IMR-90 (cell line): ENCODE measurements at regions not wholly inside any gene's neighbourhood (a gene's known extent, or its start where the extent isn't known, plus 50 kb on each side); places are given as distances from the start of the nearest gene placed in this dataset.

Experiments used
- ATAC-seq: fragments of 200-7000 bp; cut with Tn5 transposase; 2 replicates; pipeline ENCODE4 v1.9.1; 2020; ENCODE audit warnings: low read depth, mild to moderate bottlenecking, moderate library complexity
- BruUV-seq: library from RNA; stranded (reverse); fragments of 400-500 nt; replicated peaks from 2 replicates; lab custom pipeline; 2021; lab: Mats Ljungman, UMichigan
- CTCF ChIA-PET: fragments of 300-600 bp; formaldehyde crosslinking; extraction: SDS; loops from one replicate; lab custom pipeline; 2021; ENCODE audit warnings: antibody characterized with exemption; lab: Yijun Ruan, JAX
- POLR2A ChIA-PET: fragments of 300-600 bp; sonication (Branson Sonifier 250); formaldehyde crosslinking; loops from one replicate; lab custom pipeline; 2022; ENCODE audit warnings: antibody characterized with exemption; ENCODE audit not compliant: unreplicated experiment; lab: Charles Lee
- DNase-seq: peaks from one replicate; pipeline ENCODE4 v3.0.0; 2013
- H2AFZ ChIP-seq: replicated peaks from 2 replicates; pipeline ENCODE3; 2013; ENCODE audit warnings: low read length, mild to moderate bottlenecking; ENCODE audit not compliant: poor library complexity
- H2AK5ac ChIP-seq: 2 replicates; pipeline ENCODE4 v1.6.1; 2013; ENCODE audit warnings: low read depth, low read length, inconsistent platforms
- H2AK9ac ChIP-seq: replicated peaks from 2 replicates; pipeline ENCODE3; 2013; ENCODE audit warnings: mild to moderate bottlenecking, low read depth, low read length, moderate library complexity; ENCODE audit not compliant: poor library complexity
- H2BK120ac ChIP-seq: 2 replicates; pipeline ENCODE4 v1.6.1; 2013; ENCODE audit warnings: low read depth, low read length, inconsistent platforms
- H2BK15ac ChIP-seq: 3 replicates; pipeline ENCODE4 v1.6.1; 2013; ENCODE audit warnings: low read depth, low read length, inconsistent platforms
- H2BK20ac ChIP-seq: 2 replicates; pipeline ENCODE4 v1.6.1; 2013; ENCODE audit warnings: low read depth, mild to moderate bottlenecking, inconsistent platforms, low read length, moderate library complexity
- H2BK5ac ChIP-seq: 2 replicates; pipeline ENCODE4 v1.6.1; 2013; ENCODE audit warnings: mild to moderate bottlenecking, low read depth, low read length, inconsistent platforms; ENCODE audit not compliant: poor library complexity, severe bottlenecking
- H3K14ac ChIP-seq: replicated peaks from 2 replicates; pipeline ENCODE4 v1.6.1; 2013; ENCODE audit warnings: low read depth, low read length, inconsistent platforms
- H3K18ac ChIP-seq: 2 replicates; pipeline ENCODE4 v1.6.1; 2013; ENCODE audit warnings: low read depth, low read length, control low read depth
- H3K23ac ChIP-seq: 2 replicates; pipeline ENCODE4 v1.6.1; 2013; ENCODE audit warnings: low read depth, low read length, inconsistent platforms
- H3K27ac ChIP-seq: 2 replicates; pipeline ENCODE4 v1.5.1; 2013; ENCODE audit warnings: mild to moderate bottlenecking, control low read depth, low read length; ENCODE audit not compliant: insufficient read depth
- H3K27me3 ChIP-seq: 2 replicates; pipeline ENCODE4 v1.6.1; 2013; ENCODE audit warnings: low read length; ENCODE audit not compliant: control insufficient read depth, insufficient read depth
- H3K36me3 ChIP-seq: 2 replicates; pipeline ENCODE4 v1.6.1; 2013; ENCODE audit warnings: low read length, mixed read lengths; ENCODE audit not compliant: control insufficient read depth, insufficient read depth
- H3K4ac ChIP-seq: 2 replicates; pipeline ENCODE4 v1.6.1; 2013; ENCODE audit warnings: low read depth, low read length, inconsistent platforms
- H3K4me1 ChIP-seq: 2 replicates; pipeline ENCODE4 v1.6.1; 2013; ENCODE audit warnings: low read length, mixed read lengths; ENCODE audit not compliant: control insufficient read depth, insufficient read depth
- H3K4me2 ChIP-seq: 2 replicates; pipeline ENCODE4 v1.6.1; 2013; ENCODE audit warnings: low read depth, mild to moderate bottlenecking, control low read depth, low read length, moderate library complexity
- H3K4me3 ChIP-seq: 2 replicates; pipeline ENCODE4 v1.5.1; 2013; ENCODE audit warnings: low read depth, mild to moderate bottlenecking, control low read depth, low read length, moderate library complexity; ENCODE audit not compliant: insufficient read depth
- H3K56ac ChIP-seq: 2 replicates; pipeline ENCODE4 v1.6.1; 2013; ENCODE audit warnings: low read length, inconsistent platforms; ENCODE audit not compliant: insufficient read depth; ENCODE audit errors: extremely low read depth
- H3K79me1 ChIP-seq, 2 experiments: 2 replicates each; pipeline ENCODE4 v1.6.1; 2013; ENCODE audit warnings: low read length in 2 of 2, inconsistent platforms in 1 of 2, low read depth in 1 of 2
- H3K9ac ChIP-seq: 2 replicates; pipeline ENCODE4 v1.6.1; 2013; ENCODE audit warnings: low read depth, low read length, control low read depth
- H3K9me1 ChIP-seq: 2 replicates; pipeline ENCODE4 v1.6.1; 2013; ENCODE audit warnings: low read length, inconsistent platforms; ENCODE audit not compliant: insufficient read depth
- H3K9me3 ChIP-seq: 2 replicates; pipeline ENCODE4 v1.6.1; 2013; ENCODE audit warnings: low read length; ENCODE audit not compliant: control insufficient read depth, insufficient read depth
- H4K20me1 ChIP-seq: 2 replicates; pipeline ENCODE4 v1.6.1; 2013; ENCODE audit warnings: low read length, inconsistent platforms; ENCODE audit not compliant: insufficient read depth
- H4K5ac ChIP-seq: 2 replicates; pipeline ENCODE4 v1.6.1; 2013; ENCODE audit warnings: mild to moderate bottlenecking, low read depth, low read length, control low read depth
- H4K8ac ChIP-seq, 2 experiments: 2 replicates each; pipeline ENCODE4 v1.6.1; 2013; ENCODE audit warnings: low read depth in 2 of 2, low read length in 2 of 2, control low read depth in 1 of 2, inconsistent platforms in 1 of 2
- H4K91ac ChIP-seq: 2 replicates; pipeline ENCODE4 v1.6.1; 2013; ENCODE audit warnings: low read depth, low read length, inconsistent platforms; ENCODE audit not compliant: insufficient read depth
- CEBPB ChIP-seq: IDR thresholded peaks from 2 replicates; pipeline ENCODE4 v1.6.1; 2012; ENCODE audit warnings: low read depth, low read length, improper control_type of control experiment
- ELK1 ChIP-seq: fragments of 150-350 bp; IDR thresholded peaks from 2 replicates; pipeline ENCODE4 v1.6.1; 2016; ENCODE audit warnings: low read depth, mild to moderate bottlenecking, low read length, moderate library complexity, borderline replicate concordance
- FOS ChIP-seq: fragments of 150-350 bp; IDR thresholded peaks from 2 replicates; pipeline ENCODE4 v1.6.1; 2016; ENCODE audit warnings: low read depth, low read length
- MXI1 ChIP-seq: IDR thresholded peaks from 2 replicates; pipeline ENCODE4 v1.6.1; 2012; ENCODE audit warnings: low read depth, mild to moderate bottlenecking, low read length, moderate library complexity, borderline replicate concordance
- RFX5 ChIP-seq: IDR thresholded peaks from 2 replicates; pipeline ENCODE4 v1.8.0; 2012; ENCODE audit warnings: low read depth, mild to moderate bottlenecking, low read length, moderate library complexity
- SMC3 ChIP-seq: fragments of 150-350 bp; IDR thresholded peaks from 2 replicates; pipeline ENCODE4 v1.6.1; 2016; ENCODE audit warnings: low read depth, mild to moderate bottlenecking, antibody characterized with exemption, low read length, moderate library complexity
- USF2 ChIP-seq: fragments of 150-350 bp; IDR thresholded peaks from 2 replicates; pipeline ENCODE4 v1.6.1; 2017; ENCODE audit warnings: mild to moderate bottlenecking, antibody characterized with exemption, low read length, low read depth
- whole genome bisulfite sequencing, 2 experiments: methylation state at CpG; one replicate each; pipeline versions ENCODE4 v1.1.5 to v1.1.7; 2013; ENCODE audit warnings: missing lambda C conversion rate in 2 of 2; ENCODE audit not compliant: insufficient read length in 1 of 2; ENCODE audit errors: extremely low coverage in 2 of 2; 5-methylcytosine and 5-hydroxymethylcytosine counted together
- dilution Hi-C: fragments of 300-500 bp; cut with HindIII; formaldehyde crosslinking; loops from one replicate; pipeline ENCODE4 v1.14.3; 2018; ENCODE audit warnings: low sequenced_read_pairs; ENCODE audit not compliant: unreplicated experiment
- in situ Hi-C: fragments of 300-500 bp; cut with MboI; formaldehyde crosslinking; loops from 3 replicates; pipeline ENCODE4 v1.14.3; 2019; ENCODE audit warnings: low sequenced_read_pairs, inconsistent platforms, mixed read lengths
- intact Hi-C: fragments of 100-400 bp; cut with micrococcal nuclease; formaldehyde crosslinking; loops from 2 replicates; pipeline ENCODE4 v1.10.0; 2022

- no peak overlapping the region for H2AFZ ChIP-seq
- no peak overlapping the region for H3K14ac ChIP-seq
- H3K36me3 ChIP-seq, result no peaks in the 10 kb centered on the region
- in situ Hi-C loops (no loop called here), dilution Hi-C loops (no loop called here), intact Hi-C loops (no loop called here)
- no peak overlapping the region for H2BK5ac ChIP-seq
- ChIA-PET CTCF (no interaction called here), POLR2A (no interaction called here)
- H3K4me1 ChIP-seq, result no peaks in the 10 kb centered on the region
- H2AK9ac ChIP-seq, result no peak overlapping the region
- no TSS peak for BruUV-seq
- TF ChIP-seq RFX5 (no peak), FOS (no peak), MXI1 (no peak), SMC3 (no peak), USF2 (no peak), ELK1 (no peak), CEBPB (no peak)
- no peak overlapping the region for H4K91ac ChIP-seq
- no peak overlapping the region for H3K56ac ChIP-seq
- ATAC-seq (no peak), DNase-seq (no peak)
- H3K23ac ChIP-seq, result no peak overlapping the region
- no peak overlapping the region for H3K4me2 ChIP-seq
- H2BK15ac ChIP-seq, result no peak overlapping the region
- no CpG with 5 or more reads among the region's 5 CpGs for WGBS, 2 experiments
- H3K9ac ChIP-seq, result no peak overlapping the region
- H3K27me3 ChIP-seq, result no peaks in the 10 kb centered on the region; the same call in 1 of the 2 replicates
- H3K9me3 ChIP-seq, result no peaks in the 10 kb centered on the region
- no peak overlapping the region for H3K4ac ChIP-seq
- no peaks in the 10 kb centered on the region for H4K20me1 ChIP-seq
- H4K8ac ChIP-seq, result no peak overlapping the region
- H3K4me3 ChIP-seq, result no peak overlapping the region
- no peak overlapping the region for H3K18ac ChIP-seq
- no peak overlapping the region for H2AK5ac ChIP-seq
- no peaks in the 10 kb centered on the region for H3K9me1 ChIP-seq
- H4K5ac ChIP-seq, result no peak overlapping the region
- no peaks in the 10 kb centered on the region for H3K79me1 ChIP-seq
- no peak overlapping the region for H3K27ac ChIP-seq
- H2BK120ac ChIP-seq, result no peak overlapping the region
- H2BK20ac ChIP-seq, result no peak overlapping the region
These were observed 90.4 kb downstream of the PLEKHG1 start for GRCh38 chr6:150689900-150690590.
